ENCODE measurements at regions not wholly inside any gene's neighbourhood (a gene's known extent, or its start where the extent isn't known, plus 50 kb on each side); places are given as distances from the start of the nearest gene placed in this dataset.
"Not testable (repeated sequence)": the region's sequence is repeated elsewhere in the genome, so short reads cannot be mapped to it uniquely, and the experiment has no call there.

DNA sequence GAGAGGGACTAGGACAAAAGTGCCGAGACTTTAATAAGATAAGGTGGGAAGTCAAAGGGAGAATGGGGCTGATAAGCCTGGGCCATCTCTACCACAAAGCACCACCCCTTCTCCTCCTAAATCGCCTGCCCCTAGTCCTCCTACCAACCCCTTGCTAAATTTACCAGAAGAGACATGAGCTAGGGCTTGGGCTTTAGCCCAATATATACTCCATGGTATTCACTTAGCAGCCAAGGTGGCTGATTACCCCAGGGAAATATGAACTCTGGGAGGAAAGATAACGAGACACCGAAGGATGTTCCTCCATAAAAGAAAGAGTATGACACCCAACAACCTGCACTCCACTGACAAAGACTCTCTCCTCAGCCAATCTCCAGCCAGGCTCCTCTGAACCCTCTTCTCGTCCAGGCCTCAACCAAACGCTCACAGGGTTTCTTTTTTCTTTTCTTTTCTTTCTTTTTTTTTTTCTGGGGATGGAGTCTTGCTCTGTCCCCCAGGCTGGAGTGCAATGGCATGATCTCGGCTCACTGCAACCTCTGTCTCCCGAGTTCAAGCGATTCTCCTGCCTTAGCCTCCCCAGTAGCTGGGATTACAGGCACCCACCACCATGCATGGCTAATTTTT is 610.2 kb downstream of the UQCRFS1 start:
- no peak for DNase-seq (ENCODE audit: low read depth in 3 of 3)

DNA sequence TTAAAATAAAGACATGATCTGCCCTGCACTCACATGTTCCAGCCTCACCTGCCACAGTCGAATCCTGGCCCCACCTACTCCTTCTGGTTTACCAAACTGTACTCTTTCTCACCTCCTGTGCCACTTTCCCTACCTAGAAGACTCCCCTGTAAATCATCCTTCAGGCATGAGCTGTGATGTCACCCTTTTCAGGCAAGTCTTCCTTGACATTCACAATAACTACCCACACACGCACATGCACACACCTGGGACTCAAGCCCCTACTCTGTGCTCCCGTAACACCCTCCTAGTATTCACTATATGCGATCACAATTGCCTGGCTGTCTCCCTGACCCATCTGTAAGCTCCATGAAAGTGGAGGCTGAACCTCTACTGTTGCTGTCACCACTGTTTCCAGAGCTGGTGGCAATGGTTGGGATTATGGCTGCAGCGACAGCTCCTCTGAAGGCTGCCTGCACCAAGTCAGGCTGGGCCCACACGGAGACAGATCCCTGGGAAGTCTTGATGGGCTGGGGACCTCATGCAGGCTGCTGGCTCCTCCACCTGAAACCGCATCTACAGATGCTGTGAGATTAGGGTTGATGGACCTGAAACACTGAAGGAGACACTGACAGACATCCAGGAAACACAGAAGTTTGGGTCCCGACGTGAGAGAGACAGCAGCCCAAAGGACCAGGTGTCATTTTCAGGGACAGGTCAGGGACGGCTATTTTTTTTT is 611.1 kb downstream of the UQCRFS1 start:
- DNase-seq (ENCODE audit: low read depth in 3 of 3), result no peak

DNA sequence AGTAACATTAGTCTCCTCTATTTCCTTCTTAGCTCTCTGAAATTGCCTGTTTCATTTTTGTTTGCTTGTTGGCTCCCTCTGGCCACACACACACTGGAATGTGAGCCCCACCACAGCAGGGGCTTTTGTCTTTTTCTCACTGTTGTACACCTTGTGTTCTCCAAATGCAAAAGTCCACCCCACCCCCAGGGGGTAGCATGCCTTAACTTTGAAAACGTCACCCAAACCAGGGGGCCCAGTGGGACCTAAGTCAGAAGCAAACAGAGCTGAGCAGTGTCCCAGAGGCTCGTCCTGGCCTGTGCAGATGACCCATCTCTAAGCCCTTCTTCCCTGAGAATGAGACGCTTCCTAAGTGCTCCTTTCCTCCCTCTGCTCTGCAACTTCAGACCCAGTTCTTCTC is 614.1 kb downstream of the UQCRFS1 start:
- DNase-seq (ENCODE audit: low read depth in 3 of 3), result no peak

DNA sequence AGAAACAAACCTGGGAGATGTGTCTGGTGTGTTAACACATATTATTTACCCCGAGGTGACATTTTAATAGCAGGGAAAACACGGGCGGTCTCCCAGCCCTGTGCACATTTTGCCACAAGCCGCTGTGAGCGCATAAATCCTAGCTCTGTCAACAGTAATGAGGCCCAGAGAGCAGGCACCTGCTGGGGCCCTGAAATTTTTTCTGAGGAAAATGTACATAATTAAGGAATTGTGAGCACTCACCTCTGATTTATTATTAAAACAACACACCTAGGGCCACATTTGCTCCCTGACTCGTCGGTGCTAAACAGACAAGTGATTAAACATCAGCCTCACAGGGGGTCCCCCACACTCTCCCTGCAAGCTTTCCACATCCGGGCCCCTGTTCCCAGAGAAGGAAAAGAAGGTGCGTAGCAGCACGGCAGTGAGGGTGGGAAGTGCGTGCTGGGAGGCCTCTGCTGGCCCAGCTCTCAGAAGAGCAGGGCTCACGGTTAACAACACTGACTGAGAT is 616.3 kb downstream of the UQCRFS1 start:
- no peak for DNase-seq (ENCODE audit: low read depth in 3 of 3)

DNA sequence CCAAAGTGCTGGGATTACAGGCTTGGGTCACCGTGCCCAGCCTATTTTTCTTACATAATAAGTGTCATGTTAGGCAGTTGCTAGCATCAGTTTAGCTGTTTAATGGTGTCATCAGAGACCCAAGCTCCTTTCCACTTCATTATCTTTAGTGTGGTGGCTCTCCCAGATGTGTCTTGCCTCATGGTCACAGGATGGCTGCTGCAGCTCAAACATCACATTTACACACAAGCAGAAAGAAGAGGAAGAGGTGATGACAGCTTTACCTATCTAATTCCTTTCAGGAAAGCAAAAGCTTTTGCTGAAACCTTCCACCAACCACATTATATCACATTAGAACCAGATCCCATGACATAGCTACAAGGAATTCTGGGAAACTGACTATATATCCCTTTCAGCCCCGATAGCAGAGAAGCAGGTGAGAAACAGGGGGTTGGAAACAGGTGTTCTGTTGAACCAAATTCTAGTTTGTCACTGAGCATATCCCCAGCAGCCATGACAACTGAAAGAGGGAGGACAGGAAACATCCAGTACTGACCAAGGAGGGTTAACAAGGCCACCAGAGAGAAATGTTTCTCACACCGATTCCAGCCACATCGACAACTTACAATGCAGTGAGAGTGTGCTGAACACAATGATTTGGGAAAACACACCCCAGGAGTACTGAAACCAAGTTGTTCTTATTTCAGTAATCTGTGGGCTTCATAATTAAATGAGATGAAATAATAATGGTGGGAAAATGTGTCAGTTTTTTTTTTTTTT is 617.0 kb downstream of the UQCRFS1 start:
- DNase-seq (ENCODE audit: low read depth in 3 of 3), result no peak

DNA sequence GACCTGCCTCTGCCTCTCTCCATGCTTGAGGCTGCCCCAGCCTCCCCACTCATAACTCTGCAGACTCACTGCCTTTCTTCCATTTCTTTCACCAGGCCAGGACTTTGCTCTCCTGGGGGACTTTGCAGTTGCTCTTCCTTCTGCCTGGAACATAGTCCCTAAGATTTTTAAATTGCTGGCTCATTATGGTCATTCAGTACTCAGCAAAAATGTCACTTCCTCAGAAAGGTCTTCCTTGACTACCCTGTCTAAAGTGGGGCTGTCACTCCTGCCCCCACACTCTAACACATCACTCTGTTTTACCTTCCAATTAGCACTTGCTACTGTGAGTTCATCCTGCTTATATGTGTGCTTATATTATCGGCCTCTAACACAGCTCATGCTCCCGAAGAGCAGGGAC is 618.2 kb downstream of the UQCRFS1 start:
- no peak for DNase-seq (ENCODE audit: low read depth in 3 of 3)

DNA sequence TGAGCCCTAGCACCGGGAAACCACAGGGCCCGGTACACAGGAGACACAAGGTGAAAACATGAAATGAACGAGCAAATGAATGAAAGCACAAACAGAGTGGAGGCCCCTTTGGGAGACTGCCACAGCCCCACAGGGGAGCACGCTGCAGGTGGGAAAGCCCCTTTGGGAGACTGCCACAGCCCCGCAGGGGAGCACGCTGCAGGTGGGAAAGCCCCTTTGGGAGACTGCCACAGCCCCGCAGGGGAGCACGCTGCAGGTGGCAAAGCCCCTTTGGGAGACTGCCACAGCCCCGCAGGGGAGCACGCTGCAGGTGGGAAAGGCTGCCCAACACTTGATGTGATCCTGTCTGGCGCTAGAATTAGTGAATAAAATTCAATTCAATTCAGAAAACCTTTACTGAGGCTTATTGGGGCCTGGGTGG is 623.0 kb downstream of the UQCRFS1 start:
- DNase-seq (ENCODE audit: low read depth in 3 of 3), result not testable (repeated sequence)

DNA sequence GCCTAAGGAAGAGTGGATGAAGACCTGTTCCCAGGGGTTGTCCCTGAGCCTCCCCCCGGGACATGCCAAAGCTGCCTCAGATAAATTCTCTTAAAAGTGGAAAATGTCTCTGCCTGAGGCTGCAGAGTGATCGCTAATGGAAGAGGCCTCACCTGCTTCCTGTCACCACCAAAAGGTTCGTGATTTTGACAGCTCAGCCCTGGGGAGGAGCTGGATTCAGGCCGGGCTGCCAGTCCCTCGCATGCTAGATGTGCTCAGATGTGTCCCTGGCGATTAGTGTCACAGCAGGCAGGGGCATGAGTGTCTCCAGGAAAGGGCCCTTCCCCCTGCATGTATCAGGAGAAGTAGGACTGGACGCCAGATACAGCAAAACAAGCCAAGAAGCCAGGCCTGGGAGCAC is 626.5 kb downstream of the UQCRFS1 start:
- no peak for DNase-seq (ENCODE audit: low read depth in 3 of 3)

DNA sequence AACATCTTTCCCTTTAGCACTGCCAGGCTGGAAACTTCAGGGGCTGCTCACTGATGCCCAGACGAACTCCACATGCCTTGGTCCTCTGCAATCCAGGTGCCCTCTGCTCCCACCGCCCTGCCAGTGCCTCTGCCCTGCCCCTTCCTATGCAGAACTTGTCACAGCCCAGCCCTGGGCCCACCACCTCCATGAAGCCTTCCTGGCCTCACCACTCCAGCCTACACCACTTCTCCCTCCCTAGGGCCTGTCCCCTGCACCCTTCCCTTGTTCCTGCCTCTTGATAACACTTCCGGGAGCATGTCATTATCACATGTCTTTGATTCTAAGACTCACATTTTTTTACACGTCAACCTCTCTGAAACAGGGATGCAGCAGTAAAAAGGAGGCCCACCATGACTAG is 627.2 kb downstream of the UQCRFS1 start:
- DNase-seq (ENCODE audit: low read depth in 3 of 3), result no peak

DNA sequence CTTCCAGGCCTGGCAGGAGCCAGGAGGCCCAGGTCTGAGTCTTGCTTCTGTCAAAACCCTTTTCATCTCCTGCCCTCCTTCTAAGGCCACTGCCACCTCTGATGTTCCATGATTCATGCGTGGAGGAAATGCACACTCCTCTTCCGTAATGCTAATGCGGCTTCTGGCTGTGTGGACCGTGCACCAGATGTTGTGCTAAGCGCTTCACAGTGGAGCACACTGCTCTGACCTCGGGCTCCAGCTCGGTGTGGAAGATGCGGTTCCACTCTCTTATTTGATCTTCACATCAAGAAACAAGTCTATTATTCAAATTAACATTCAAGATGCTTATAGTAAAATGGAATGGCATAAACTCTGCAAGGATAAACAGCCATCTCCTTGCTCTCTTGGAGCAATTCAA is 629.2 kb downstream of the UQCRFS1 start:
- no peak for DNase-seq (ENCODE audit: low read depth in 3 of 3)

DNA sequence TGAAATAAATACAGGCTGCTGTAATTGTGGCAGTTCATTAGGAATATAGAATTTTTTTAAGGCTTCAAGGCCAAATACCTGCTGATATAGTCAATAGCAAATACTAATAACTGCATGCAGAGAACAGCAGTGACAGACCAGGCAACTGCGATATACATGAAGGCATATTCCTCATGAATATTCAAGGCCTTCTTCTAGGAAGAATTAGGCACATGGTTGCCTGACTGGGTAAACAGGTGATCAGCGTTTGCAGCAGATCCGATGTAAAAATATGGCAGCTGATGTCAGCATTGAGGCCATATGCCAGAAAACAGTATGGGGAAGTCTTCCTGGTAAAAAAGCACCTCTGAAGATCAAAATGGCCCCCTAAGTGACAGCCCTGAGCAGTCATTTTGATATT is 629.7 kb downstream of the UQCRFS1 start:
- DNase-seq (ENCODE audit: low read depth in 3 of 3), result no peak

DNA sequence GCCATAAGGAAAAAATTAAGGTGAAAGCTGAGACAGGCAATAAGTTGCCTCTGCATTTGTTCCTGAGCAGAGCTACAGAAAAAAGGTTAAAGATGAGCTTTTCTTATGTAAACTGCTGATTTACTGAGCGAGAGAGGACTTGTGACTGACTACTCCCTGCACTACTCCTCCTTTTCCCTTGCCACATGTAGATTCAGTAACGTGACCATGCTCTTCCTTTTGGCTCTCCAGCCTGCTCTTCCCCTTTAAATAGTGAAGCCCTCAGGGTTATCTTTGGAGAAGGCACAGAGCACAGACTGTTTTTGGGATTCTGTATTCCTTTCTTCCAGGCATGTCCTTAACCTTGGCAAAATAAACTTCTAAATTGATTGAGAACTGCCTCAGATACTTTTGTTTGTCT is 630.2 kb downstream of the UQCRFS1 start:
- no peak for DNase-seq (ENCODE audit: low read depth in 3 of 3)

DNA sequence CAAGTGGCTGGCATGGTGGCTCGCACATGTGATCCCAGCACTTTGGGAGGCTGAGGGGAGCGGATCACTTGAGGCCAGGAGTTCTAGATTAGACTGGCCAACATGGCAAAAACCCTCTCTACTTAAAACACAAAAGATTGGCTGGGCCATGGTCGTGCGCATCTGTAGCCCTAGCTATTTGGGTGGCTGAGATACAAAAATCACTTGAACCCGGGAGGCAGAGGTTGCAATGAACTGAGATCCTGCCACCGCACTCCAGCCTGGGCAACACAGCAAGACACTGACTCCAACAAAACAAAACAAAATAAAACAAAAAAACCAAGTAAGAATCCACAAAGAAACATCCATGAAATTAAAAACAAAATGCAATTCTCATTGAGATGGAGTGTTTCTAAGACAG is 630.6 kb downstream of the UQCRFS1 start:
- DNase-seq (ENCODE audit: low read depth in 3 of 3), result no peak

DNA sequence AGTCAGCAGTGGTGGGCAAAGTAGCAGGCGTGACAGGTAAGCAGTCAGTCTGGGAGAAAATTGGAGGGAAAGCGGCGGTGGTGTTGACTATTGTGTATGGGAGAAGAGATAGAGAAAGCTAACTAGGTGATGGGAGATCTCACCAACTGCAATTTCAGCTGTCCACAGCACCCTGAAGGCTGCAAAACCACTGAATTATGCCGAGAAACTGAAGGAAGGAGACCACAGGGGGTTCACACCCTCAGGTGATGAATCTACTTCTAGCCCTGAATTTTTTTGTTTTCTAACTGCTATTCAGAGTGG is 631.5 kb downstream of the UQCRFS1 start:
- no peak for DNase-seq (ENCODE audit: low read depth in 3 of 3)

DNA sequence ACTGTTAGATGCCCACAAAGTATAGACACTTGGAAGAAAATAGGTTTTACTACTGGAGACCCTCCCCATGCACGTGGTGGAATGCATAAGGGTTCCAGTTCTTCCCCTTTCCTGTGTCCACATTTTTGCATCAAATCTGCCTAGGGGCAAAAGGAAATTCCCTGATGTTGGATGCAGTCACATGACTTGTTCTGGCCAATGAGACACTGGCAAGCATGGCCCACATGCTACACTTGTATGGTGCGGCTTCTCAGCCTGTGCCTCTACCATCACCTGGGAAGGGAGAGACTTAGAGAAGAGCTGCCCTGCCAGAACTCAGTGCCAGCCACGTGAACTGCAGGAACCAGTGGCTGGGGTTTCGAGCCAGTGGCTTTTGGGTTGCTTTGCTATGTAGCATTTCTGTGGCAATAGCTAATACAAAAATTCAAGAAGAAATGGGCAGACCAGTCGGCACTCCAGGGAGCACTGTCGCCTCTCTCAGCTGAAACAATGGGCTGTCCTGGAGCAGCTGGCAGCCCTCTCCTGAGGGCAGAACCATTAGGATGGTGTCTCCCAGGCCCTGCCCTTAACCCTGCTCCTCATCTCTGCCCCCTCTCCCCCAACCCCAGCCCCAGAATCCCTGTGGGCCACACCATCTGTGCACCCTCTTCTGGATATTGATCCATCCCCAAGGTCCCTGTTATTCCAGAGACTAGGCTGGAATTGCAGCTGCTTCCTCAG is 634.0 kb downstream of the UQCRFS1 start:
- DNase-seq (ENCODE audit: low read depth in 3 of 3), result no peak

DNA sequence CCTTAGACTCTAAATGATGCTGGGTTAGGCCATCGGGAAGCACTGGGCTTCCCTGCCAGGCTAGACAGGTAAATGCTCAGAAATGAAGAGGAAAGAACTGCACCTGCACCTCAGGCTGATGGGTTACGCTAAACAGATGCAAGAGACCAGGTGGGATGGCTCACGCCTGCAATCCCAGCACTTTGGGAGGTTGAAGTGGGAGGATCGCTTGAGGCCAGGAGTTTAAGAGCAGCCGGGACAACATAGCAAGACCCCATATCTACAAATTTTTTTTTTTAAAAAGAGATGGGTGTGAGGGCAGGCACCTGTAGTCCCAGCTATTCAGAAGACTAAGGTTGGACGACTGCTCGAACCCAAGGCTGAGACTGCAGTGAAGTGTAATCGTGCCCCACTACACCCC is 634.7 kb downstream of the UQCRFS1 start:
- no peak for DNase-seq (ENCODE audit: low read depth in 3 of 3)

DNA sequence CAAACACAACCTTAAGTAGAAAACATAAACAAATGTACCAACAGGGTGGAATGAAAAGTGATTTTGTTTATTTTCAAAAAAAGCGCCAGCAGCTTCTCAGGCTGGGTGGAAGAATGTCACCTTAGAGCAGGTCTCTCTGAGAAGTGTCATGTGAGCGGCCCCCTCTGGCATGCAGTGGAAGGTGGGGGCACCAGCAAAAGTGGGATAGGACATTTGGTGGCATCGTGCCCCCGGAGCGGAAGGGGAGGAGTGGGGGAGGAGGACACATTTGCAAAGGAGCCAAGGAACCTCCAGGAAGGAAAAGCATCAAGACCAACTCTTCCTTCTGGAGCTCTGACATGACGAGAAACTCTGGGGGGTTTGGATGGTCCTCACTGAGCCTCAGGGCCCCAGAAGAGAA is 635.3 kb downstream of the UQCRFS1 start:
- no peak for DNase-seq (ENCODE audit: low read depth in 3 of 3)

DNA sequence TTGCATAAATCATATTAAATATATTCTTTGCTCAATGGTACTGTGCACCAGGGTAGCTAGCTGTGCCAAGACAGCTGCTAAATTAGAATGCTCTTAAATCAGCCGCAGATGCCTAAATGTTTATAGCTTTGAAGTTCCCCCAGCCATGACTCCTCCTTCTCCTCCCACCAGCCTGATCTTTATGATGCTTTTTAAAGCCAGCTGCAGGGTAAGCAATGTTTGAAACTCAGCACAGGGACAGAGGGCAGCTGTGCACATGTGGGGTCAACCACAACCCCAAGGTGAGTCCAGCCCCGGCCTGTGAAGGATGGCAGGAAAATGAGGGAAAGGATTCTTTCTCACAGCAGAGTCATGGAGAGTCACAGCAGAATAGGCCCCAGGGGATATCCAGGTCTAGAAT is 635.7 kb downstream of the UQCRFS1 start:
- DNase-seq (ENCODE audit: low read depth in 3 of 3), result no peak

DNA sequence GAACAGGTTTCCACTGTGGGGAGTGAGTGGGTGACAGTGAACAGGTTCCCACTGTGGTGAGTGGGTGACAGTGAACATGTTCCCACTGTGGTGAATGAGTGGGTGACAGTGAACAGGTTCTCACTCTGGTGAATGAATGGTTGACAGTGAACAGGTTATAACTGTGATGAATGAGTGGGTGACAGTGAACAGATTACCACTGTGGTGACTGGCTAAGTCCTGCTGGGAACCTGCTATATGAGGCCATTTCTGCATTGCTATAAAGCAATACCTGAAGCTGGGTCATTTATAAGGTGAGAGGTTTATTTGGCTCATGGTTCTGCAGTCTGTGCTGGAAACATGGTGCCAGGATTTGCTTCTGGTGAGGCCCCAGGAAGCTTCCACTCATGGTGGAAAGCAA is 637.1 kb downstream of the UQCRFS1 start:
- DNase-seq (ENCODE audit: low read depth in 3 of 3), result no peak

DNA sequence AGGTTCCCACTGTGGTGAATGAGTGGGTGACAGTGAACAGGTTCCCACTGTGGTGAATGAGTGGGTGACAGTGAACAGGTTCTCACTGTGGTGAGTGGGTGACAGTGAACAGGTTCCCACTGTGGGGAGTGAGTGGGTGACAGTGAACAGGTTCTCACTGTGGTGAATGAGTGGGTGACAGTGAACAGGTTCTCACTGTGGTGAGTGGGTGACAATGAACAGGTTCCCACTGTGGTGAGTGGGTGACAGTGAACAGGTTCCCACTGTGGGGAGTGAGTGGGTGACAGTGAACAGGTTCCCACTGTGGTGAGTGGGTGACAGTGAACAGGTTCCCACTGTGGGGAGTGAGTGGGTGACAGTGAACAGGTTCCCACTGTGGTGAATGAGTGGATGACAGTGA is 637.6 kb downstream of the UQCRFS1 start:
- DNase-seq (ENCODE audit: low read depth in 3 of 3), result not testable (repeated sequence)

DNA sequence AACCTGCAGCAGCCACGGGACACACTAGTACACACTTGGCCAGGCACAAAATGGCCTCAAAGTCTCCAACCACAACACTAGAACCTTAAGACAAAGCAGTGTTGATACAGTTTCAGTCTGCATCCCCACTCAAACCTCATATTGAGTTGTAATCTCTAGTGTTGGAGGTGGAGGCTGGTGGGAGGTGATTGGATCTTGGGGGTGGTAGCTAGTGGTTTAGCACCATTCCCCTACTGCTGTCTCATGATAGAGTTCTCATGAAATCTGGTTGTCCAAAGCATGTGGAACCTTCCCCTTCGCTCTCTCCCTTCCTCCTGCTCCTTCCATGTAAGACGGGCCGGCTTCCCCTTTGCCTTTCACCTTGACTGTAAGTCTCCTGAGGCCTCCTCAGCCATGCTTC is 638.7 kb downstream of the UQCRFS1 start:
- no peak for DNase-seq (ENCODE audit: low read depth in 3 of 3)

Data from stimulated activated CD4-positive, alpha-beta T cell treated with anti-CD3 and anti-CD28 coated beads, TNF-alpha, amount 100 ng/mL, for 4 hours (primary cell).